HCT116 (cell line): ENCODE measurements at regions not wholly inside any gene's neighbourhood (a gene's known extent, or its start where the extent isn't known, plus 50 kb on each side); places are given as distances from the start of the nearest gene placed in this dataset.

Source experiments
- ATAC-seq: fragments of 200-7000 bp; cut with Tn5 transposase; 2 replicates; pipeline ENCODE4 v1.9.1; 2020; ENCODE audit warnings: mild to moderate bottlenecking, moderate library complexity
- BruUV-seq: library from RNA; stranded (reverse); fragments of 400-500 nt; replicated peaks from 2 replicates; lab custom pipeline; 2021; lab: Mats Ljungman, UMichigan
- CTCF ChIA-PET: fragments of 300-600 bp; sonication (Branson Sonifier 250); formaldehyde crosslinking; loops from one replicate; lab custom pipeline; 2021; ENCODE audit warnings: antibody characterized with exemption; lab: Charles Lee
- POLR2A ChIA-PET: fragments of 300-600, 350-600 bp; sonication (Branson Sonifier 250); formaldehyde crosslinking; loops from one replicate; lab custom pipeline; 2021; ENCODE audit warnings: antibody characterized with exemption; lab: Charles Lee
- RAD21 ChIA-PET, 2 experiments: fragments of 300-600 bp; sonication (Branson Sonifier 250); formaldehyde crosslinking; loops; one replicate each; lab custom pipeline; 2023; ENCODE audit warnings: low total read pairs in 2 of 2; ENCODE audit not compliant: uncharacterized antibody in 2 of 2, unreplicated experiment in 2 of 2, low non-redundant PET in 1 of 2; lab: Charles Lee
- DNase-seq: peaks from one replicate; pipeline ENCODE4 v3.0.0-alpha.2; 2010; ENCODE audit warnings: low read depth, low spot score
- H2AFZ ChIP-seq: fragments of 200-600 bp; shearing (Covaris generic), sonication (generic); 2 replicates; pipeline ENCODE4 v1.6.1; 2017; ENCODE audit warnings: low read depth, mixed run types, mixed read lengths, antibody characterized with exemption, low read length; ENCODE audit not compliant: poor library complexity, severe bottlenecking
- H3K27ac ChIP-seq: 2 replicates; pipeline ENCODE4 v1.5.1; 2012; ENCODE audit warnings: low read depth, low read length
- H3K27me3 ChIP-seq: fragments of 200-600 bp; sonication (generic); 2 replicates; pipeline ENCODE4 v1.6.1; 2016; ENCODE audit warnings: mixed run types, low read length, mixed read lengths; ENCODE audit not compliant: insufficient read depth
- H3K36me3 ChIP-seq, 2 experiments: fragments of 200-500 bp in 1 of 2; fragments of 200-600 bp in 1 of 2; sonication (Bioruptor generic) in 1 of 2; sonication (generic) in 1 of 2; 2 replicates each; pipeline versions ENCODE4 v1.5.1 to v1.6.1; 2014 to 2016; ENCODE audit warnings: low read length in 2 of 2, inconsistent platforms in 1 of 2, mixed read lengths in 1 of 2, mixed run types in 1 of 2; ENCODE audit not compliant: insufficient read depth in 2 of 2, control insufficient read depth in 1 of 2
- H3K4me1 ChIP-seq, 2 experiments: fragments of 200-600 bp in 1 of 2; sonication (generic) in 1 of 2; 2 replicates each; pipeline versions ENCODE4 v1.5.1 to v1.6.1; 2012 to 2017; ENCODE audit warnings: low read length in 2 of 2, inconsistent platforms in 1 of 2, mild to moderate bottlenecking in 1 of 2, mixed read lengths in 1 of 2, mixed run types in 1 of 2, moderate library complexity in 1 of 2; ENCODE audit not compliant: insufficient read depth in 2 of 2, control insufficient read depth in 1 of 2
- H3K4me2 ChIP-seq: fragments of 200-600 bp; sonication (generic); 2 replicates; pipeline ENCODE4 v1.6.1; 2017; ENCODE audit warnings: mixed run types, low read length, mixed read lengths
- H3K4me3 ChIP-seq, 2 experiments: fragments of 200-600 bp in 1 of 2; sonication (generic) in 1 of 2; replicated peaks in 1 of 2; 2 replicates each; pipeline ENCODE4 v1.5.1; 2011 to 2016; ENCODE audit warnings: low read length in 2 of 2, control low read depth in 1 of 2, low read depth in 1 of 2, mild to moderate bottlenecking in 1 of 2, mixed read lengths in 1 of 2, mixed run types in 1 of 2
- H3K79me2 ChIP-seq: fragments of 200-600 bp; sonication (generic); 2 replicates; pipeline ENCODE4 v1.6.1; 2017; ENCODE audit warnings: mild to moderate bottlenecking, mixed run types, low read length, moderate library complexity, mixed read lengths; ENCODE audit not compliant: insufficient read depth
- H3K9ac ChIP-seq: fragments of 200-600 bp; sonication (generic); 2 replicates; pipeline ENCODE4 v1.6.1; 2016; ENCODE audit warnings: low read length, mixed read lengths
- H3K9me2 ChIP-seq: fragments of 200-600 bp; sonication (generic), shearing (Covaris generic); 2 replicates; pipeline ENCODE4 v1.6.1; 2017; ENCODE audit warnings: mixed run types, mild to moderate bottlenecking, moderate library complexity; ENCODE audit not compliant: insufficient read depth
- H3K9me3 ChIP-seq, 2 experiments: fragments of 200-500 bp in 1 of 2; fragments of 200-600 bp in 1 of 2; sonication (Bioruptor generic) in 1 of 2; sonication (generic) in 1 of 2; 2 replicates each; pipeline ENCODE4 v1.6.1; 2014 to 2017; ENCODE audit warnings: low read length in 2 of 2, mixed read lengths in 2 of 2, inconsistent platforms in 1 of 2, low read depth in 1 of 2, mild to moderate bottlenecking in 1 of 2, mixed run types in 1 of 2, moderate library complexity in 1 of 2; ENCODE audit not compliant: control insufficient read depth in 1 of 2, insufficient read depth in 1 of 2
- H4K20me1 ChIP-seq: fragments of 200-600 bp; sonication (generic), shearing (Covaris generic); 2 replicates; pipeline ENCODE4 v1.6.1; 2017; ENCODE audit warnings: mixed run types, mild to moderate bottlenecking, moderate library complexity; ENCODE audit not compliant: insufficient read depth
- CBX3 ChIP-seq: IDR thresholded peaks from 2 replicates; pipeline ENCODE4 v1.6.1; 2012; ENCODE audit warnings: low read depth
- CEBPB ChIP-seq: IDR thresholded peaks from 2 replicates; pipeline ENCODE4 v1.6.1; 2012; ENCODE audit warnings: low read depth
- EGR1 ChIP-seq: IDR thresholded peaks from 2 replicates; pipeline ENCODE4 v1.6.1; 2012; ENCODE audit warnings: low read depth
- EZH2phosphoT487 ChIP-seq: fragments of 200-600 bp; IDR thresholded peaks from 2 replicates; pipeline ENCODE4 v1.6.1; 2018; ENCODE audit warnings: antibody characterized with exemption, borderline replicate concordance
- FOSL1 ChIP-seq: IDR thresholded peaks from 2 replicates; pipeline ENCODE4 v1.6.1; 2012; ENCODE audit warnings: low read depth
- JUND ChIP-seq: IDR thresholded peaks from 2 replicates; pipeline ENCODE4 v1.6.1; 2012
- POLR2A ChIP-seq: IDR thresholded peaks from 2 replicates; pipeline ENCODE4 v1.7.0; 2011; ENCODE audit warnings: borderline replicate concordance; ENCODE audit not compliant: insufficient read depth, insufficient read length; ENCODE audit errors: extremely low read depth
- POLR2AphosphoS5 ChIP-seq: IDR thresholded peaks from 2 replicates; pipeline ENCODE4 v1.6.1; 2011; ENCODE audit warnings: mild to moderate bottlenecking, low read depth, low read length, moderate library complexity
- RAD21 ChIP-seq: IDR thresholded peaks from 2 replicates; pipeline ENCODE4 v1.6.1; 2012; ENCODE audit warnings: low read depth, mild to moderate bottlenecking
- SIN3A ChIP-seq: IDR thresholded peaks from 2 replicates; pipeline ENCODE4 v1.6.1; 2012; ENCODE audit warnings: low read depth
- SRF ChIP-seq: IDR thresholded peaks from 2 replicates; pipeline ENCODE4 v1.6.1; 2012; ENCODE audit warnings: low read depth
- TCF7L2 ChIP-seq: IDR thresholded peaks from 2 replicates; pipeline ENCODE4 v1.7.0; 2011; ENCODE audit warnings: borderline replicate concordance, inconsistent platforms; ENCODE audit not compliant: insufficient read depth, insufficient read length; ENCODE audit errors: extremely low read depth
- YY1 ChIP-seq: IDR thresholded peaks from 2 replicates; pipeline ENCODE4 v1.6.1; 2011; ENCODE audit warnings: low read length, low read depth, moderate library complexity, mild to moderate bottlenecking; ENCODE audit not compliant: insufficient replicate concordance; ENCODE audit errors: extremely low read depth
- ZFX ChIP-seq: fragments of 450-650 bp; IDR thresholded peaks from 2 replicates; pipeline ENCODE4 v1.6.1; 2017
- ZNF274 ChIP-seq: fragments of 200-500 bp; sonication (Bioruptor generic); IDR thresholded peaks from 2 replicates; pipeline ENCODE4 v1.6.1; 2014; ENCODE audit warnings: mild to moderate bottlenecking, low read depth, low read length, inconsistent platforms
- intact Hi-C: fragments of 100-400 bp; cut with micrococcal nuclease; formaldehyde crosslinking; loops from 2 replicates; pipeline ENCODE4 v1.10.0; 2022
- TF ChIP-seq, protein P1 (sequence below): IDR thresholded peaks from 2 replicates; pipeline ENCODE4 v1.6.1; 2012; ENCODE audit warnings: low read depth
- TF ChIP-seq, protein P2 (sequence below), 3 experiments: fragments of 200-600 bp in 1 of 3; sonication (generic) in 1 of 3; IDR thresholded peaks in 2 of 3; conservative IDR thresholded peaks in 1 of 3; 2 replicates each; pipeline ENCODE4 v1.5.1; 2012 to 2017; ENCODE audit warnings: low read depth in 2 of 3, low read length in 2 of 3, antibody characterized with exemption in 1 of 3, borderline replicate concordance in 1 of 3, control low read depth in 1 of 3, mild to moderate bottlenecking in 1 of 3, mixed read lengths in 1 of 3, mixed run types in 1 of 3, moderate library complexity in 1 of 3; ENCODE audit not compliant: insufficient read depth in 1 of 3
- TF ChIP-seq, protein P3 (sequence below): IDR thresholded peaks from 2 replicates; pipeline ENCODE4 v1.6.1; 2012
- TF ChIP-seq, protein P4 (sequence below): IDR thresholded peaks from 2 replicates; pipeline ENCODE4 v1.6.1; 2011; ENCODE audit warnings: mild to moderate bottlenecking, low read length, moderate library complexity; ENCODE audit not compliant: insufficient replicate concordance; ENCODE audit errors: extremely low read depth

DNA sequence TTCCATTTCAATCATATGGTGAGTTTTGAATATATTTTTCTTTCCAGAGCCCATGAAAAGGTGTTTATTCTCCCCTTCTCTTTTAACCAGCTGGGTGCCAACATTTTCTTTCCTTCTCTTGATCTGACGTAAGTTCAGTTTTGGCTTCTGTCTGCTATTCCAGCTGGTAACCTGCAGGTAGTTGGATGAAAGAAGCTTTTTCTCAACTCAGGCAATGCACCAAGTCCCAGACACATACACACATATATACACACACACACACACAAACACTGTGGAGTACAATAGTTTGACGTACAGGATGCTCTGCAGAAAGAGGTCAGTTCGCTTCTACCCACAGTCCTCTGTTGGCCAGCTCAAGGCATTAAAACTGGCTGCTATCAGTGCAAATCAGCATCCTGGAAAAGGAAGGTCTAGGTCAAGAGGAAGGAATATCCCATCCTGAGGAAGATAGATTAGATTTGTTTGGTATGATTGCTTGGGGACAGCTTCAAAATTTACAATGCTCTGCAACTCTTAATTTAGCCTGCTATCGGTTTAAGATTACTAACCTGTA, 214.3 kb upstream of the SEMA6A start:
- no peak overlapping the region for H3K4me2 ChIP-seq
- no peak for DNase-seq
- no peaks in the 10 kb centered on the region for H3K36me3 ChIP-seq
- no peak overlapping the region for H3K4me3 ChIP-seq
- no peak overlapping the region for H3K9ac ChIP-seq
- TF ChIP-seq POLR2AphosphoS5 (no peak), JUND (no peak), POLR2A (no peak), EZH2phosphoT487 (no peak), ZFX (no peak), RAD21 (no peak), ZNF274 (no peak), SIN3A (no peak), EGR1 (no peak), SRF (no peak), FOSL1 (no peak), CBX3 (no peak), TCF7L2 (no peak), CEBPB (no peak), YY1 (no peak)
- TF ChIP-seq, protein P1, sequence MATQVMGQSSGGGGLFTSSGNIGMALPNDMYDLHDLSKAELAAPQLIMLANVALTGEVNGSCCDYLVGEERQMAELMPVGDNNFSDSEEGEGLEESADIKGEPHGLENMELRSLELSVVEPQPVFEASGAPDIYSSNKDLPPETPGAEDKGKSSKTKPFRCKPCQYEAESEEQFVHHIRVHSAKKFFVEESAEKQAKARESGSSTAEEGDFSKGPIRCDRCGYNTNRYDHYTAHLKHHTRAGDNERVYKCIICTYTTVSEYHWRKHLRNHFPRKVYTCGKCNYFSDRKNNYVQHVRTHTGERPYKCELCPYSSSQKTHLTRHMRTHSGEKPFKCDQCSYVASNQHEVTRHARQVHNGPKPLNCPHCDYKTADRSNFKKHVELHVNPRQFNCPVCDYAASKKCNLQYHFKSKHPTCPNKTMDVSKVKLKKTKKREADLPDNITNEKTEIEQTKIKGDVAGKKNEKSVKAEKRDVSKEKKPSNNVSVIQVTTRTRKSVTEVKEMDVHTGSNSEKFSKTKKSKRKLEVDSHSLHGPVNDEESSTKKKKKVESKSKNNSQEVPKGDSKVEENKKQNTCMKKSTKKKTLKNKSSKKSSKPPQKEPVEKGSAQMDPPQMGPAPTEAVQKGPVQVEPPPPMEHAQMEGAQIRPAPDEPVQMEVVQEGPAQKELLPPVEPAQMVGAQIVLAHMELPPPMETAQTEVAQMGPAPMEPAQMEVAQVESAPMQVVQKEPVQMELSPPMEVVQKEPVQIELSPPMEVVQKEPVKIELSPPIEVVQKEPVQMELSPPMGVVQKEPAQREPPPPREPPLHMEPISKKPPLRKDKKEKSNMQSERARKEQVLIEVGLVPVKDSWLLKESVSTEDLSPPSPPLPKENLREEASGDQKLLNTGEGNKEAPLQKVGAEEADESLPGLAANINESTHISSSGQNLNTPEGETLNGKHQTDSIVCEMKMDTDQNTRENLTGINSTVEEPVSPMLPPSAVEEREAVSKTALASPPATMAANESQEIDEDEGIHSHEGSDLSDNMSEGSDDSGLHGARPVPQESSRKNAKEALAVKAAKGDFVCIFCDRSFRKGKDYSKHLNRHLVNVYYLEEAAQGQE = no peak
- TF ChIP-seq, protein P2, sequence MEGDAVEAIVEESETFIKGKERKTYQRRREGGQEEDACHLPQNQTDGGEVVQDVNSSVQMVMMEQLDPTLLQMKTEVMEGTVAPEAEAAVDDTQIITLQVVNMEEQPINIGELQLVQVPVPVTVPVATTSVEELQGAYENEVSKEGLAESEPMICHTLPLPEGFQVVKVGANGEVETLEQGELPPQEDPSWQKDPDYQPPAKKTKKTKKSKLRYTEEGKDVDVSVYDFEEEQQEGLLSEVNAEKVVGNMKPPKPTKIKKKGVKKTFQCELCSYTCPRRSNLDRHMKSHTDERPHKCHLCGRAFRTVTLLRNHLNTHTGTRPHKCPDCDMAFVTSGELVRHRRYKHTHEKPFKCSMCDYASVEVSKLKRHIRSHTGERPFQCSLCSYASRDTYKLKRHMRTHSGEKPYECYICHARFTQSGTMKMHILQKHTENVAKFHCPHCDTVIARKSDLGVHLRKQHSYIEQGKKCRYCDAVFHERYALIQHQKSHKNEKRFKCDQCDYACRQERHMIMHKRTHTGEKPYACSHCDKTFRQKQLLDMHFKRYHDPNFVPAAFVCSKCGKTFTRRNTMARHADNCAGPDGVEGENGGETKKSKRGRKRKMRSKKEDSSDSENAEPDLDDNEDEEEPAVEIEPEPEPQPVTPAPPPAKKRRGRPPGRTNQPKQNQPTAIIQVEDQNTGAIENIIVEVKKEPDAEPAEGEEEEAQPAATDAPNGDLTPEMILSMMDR (IDR thresholded peaks at IDR 0.05 in 2 of 3, conservative IDR thresholded peaks at IDR 0.05 in 1 of 3; ENCODE audit: borderline replicate concordance in 1 of 3, insufficient read depth in 1 of 3, low read depth in 2 of 3, low read length in 2 of 3) = no peak
- TF ChIP-seq, protein P3, sequence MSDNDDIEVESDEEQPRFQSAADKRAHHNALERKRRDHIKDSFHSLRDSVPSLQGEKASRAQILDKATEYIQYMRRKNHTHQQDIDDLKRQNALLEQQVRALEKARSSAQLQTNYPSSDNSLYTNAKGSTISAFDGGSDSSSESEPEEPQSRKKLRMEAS = no peak
- TF ChIP-seq, protein P4, sequence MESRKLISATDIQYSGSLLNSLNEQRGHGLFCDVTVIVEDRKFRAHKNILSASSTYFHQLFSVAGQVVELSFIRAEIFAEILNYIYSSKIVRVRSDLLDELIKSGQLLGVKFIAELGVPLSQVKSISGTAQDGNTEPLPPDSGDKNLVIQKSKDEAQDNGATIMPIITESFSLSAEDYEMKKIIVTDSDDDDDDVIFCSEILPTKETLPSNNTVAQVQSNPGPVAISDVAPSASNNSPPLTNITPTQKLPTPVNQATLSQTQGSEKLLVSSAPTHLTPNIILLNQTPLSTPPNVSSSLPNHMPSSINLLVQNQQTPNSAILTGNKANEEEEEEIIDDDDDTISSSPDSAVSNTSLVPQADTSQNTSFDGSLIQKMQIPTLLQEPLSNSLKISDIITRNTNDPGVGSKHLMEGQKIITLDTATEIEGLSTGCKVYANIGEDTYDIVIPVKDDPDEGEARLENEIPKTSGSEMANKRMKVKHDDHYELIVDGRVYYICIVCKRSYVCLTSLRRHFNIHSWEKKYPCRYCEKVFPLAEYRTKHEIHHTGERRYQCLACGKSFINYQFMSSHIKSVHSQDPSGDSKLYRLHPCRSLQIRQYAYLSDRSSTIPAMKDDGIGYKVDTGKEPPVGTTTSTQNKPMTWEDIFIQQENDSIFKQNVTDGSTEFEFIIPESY = no peak
- TF ChIP-seq, all 23 proteins: peak for 0
- ATAC-seq = no peak
- no peaks in the 10 kb centered on the region for H3K27me3 ChIP-seq
- no peaks in the 10 kb centered on the region for H3K4me1 ChIP-seq
- H3K9me2 ChIP-seq = no peaks in the 10 kb centered on the region
- H3K79me2 ChIP-seq = no peaks in the 10 kb centered on the region
- no TSS peak for BruUV-seq
- H4K20me1 ChIP-seq = no peaks in the 10 kb centered on the region
- POLR2A ChIA-PET = no interaction called here
- no peak overlapping the region for H3K27ac ChIP-seq
- CTCF ChIA-PET = no interaction called here
- RAD21 ChIA-PET = no interaction called here
- no peak overlapping the region for H2AFZ ChIP-seq
- intact Hi-C loops = no loop called here
- H3K9me3 ChIP-seq = no peaks in the 10 kb centered on the region
